ENCODE measurements at regions not wholly inside any gene's neighbourhood (a gene's known extent, or its start where the extent isn't known, plus 50 kb on each side); places are given as distances from the start of the nearest gene placed in this dataset.

DNA sequence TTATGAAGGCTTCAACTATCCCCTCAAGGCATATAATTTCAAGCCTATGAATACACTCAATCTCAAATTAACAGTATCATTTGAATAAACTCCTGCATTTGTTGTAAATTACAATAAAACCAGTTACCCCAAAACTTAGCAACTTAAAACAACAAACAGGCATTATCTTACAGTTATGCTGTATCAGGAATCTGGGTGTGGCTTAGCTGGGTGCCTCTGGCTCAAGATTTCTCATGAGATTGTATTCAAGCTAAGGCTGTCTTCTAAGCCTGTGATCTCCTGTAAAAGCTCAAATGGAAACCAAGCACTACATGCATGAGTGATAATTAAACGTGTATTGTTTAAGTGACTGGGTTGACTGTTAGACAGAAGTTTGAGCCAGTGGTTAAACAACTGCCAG is 341.0 kb upstream of the PHF14 start:
- no peak for TF ChIP-seq CTCF (IDR thresholded peaks at IDR 0.05)
- no peak for TF ChIP-seq POLR2A (IDR thresholded peaks at IDR 0.05)
- TF ChIP-seq EP300 (IDR thresholded peaks at IDR 0.05) = no peak
